MM.1S (cell line): ENCODE measurements at regions not wholly inside any gene's neighbourhood (a gene's known extent, or its start where the extent isn't known, plus 50 kb on each side); places are given as distances from the start of the nearest gene placed in this dataset.

ENCODE experiments used
- DNase-seq: peaks from one replicate; pipeline ENCODE4 v3.0.0-alpha.2; 2015
- H2AFZ ChIP-seq: fragments of 300-600 bp; sonication (generic); 2 replicates; pipeline ENCODE4 v1.6.0; 2016; ENCODE audit warnings: antibody characterized with exemption, low read length
- H3F3A ChIP-seq: fragments of 300-600 bp; sonication (generic); 2 replicates; pipeline ENCODE4 v1.6.1; 2016; ENCODE audit warnings: mild to moderate bottlenecking, antibody characterized with exemption, low read length, moderate library complexity, mixed read lengths; ENCODE audit not compliant: insufficient read depth
- H3K27ac ChIP-seq: fragments of 300-600 bp; sonication (generic); 2 replicates; pipeline ENCODE4 v1.5.1; 2016; ENCODE audit warnings: mild to moderate bottlenecking, low read length
- H3K27me3 ChIP-seq: fragments of 300-600 bp; sonication (generic); replicated peaks from 2 replicates; pipeline ENCODE4 v1.6.0; 2016; ENCODE audit warnings: low read length; ENCODE audit not compliant: insufficient read depth
- H3K36me3 ChIP-seq: fragments of 300-600 bp; sonication (generic); replicated peaks from 2 replicates; pipeline ENCODE4 v1.6.1; 2016; ENCODE audit warnings: mild to moderate bottlenecking, low read length, mixed read lengths; ENCODE audit not compliant: insufficient read depth
- H3K4me1 ChIP-seq: fragments of 300-600 bp; sonication (generic); 2 replicates; pipeline ENCODE4 v1.6.1; 2016; ENCODE audit warnings: low read length, mixed read lengths
- H3K4me2 ChIP-seq: fragments of 300-600 bp; sonication (generic); 2 replicates; pipeline ENCODE4 v1.6.0; 2016; ENCODE audit warnings: low read depth, low read length
- H3K4me3 ChIP-seq: fragments of 300-600 bp; sonication (generic); 2 replicates; pipeline ENCODE4 v1.5.1; 2016; ENCODE audit warnings: low read length, mixed read lengths
- H3K79me2 ChIP-seq: fragments of 300-600 bp; sonication (generic); 2 replicates; pipeline ENCODE4 v1.6.1; 2016; ENCODE audit warnings: mixed run types, low read length, mixed read lengths
- H3K9ac ChIP-seq: fragments of 300-600 bp; sonication (generic); 2 replicates; pipeline ENCODE4 v1.6.1; 2016; ENCODE audit warnings: low read length, mixed read lengths
- H3K9me2 ChIP-seq: fragments of 300-600 bp; sonication (generic); replicated peaks from 2 replicates; pipeline ENCODE4 v1.6.1; 2016; ENCODE audit warnings: mild to moderate bottlenecking, low read length, mixed read lengths; ENCODE audit not compliant: insufficient read depth
- H3K9me3 ChIP-seq: fragments of 300-600 bp; sonication (generic); replicated peaks from 2 replicates; pipeline ENCODE4 v1.6.1; 2016; ENCODE audit warnings: mild to moderate bottlenecking, low read length, mixed read lengths; ENCODE audit not compliant: insufficient read depth
- H4K20me1 ChIP-seq: fragments of 300-600 bp; sonication (generic); 2 replicates; pipeline ENCODE4 v1.6.1; 2016; ENCODE audit warnings: mild to moderate bottlenecking, low read length, moderate library complexity, mixed read lengths; ENCODE audit not compliant: insufficient read depth
- EZH2 ChIP-seq: fragments of 300-600 bp; sonication (generic); optimal IDR thresholded peaks from 2 replicates; pipeline ENCODE3; 2017; ENCODE audit warnings: low read depth, mild to moderate bottlenecking, antibody characterized with exemption, low read length, mixed read lengths
- EZH2phosphoT487 ChIP-seq: fragments of 300-600 bp; sonication (generic); IDR thresholded peaks from 2 replicates; pipeline ENCODE4 v1.6.1; 2018; ENCODE audit warnings: antibody characterized with exemption, low read length
- TF ChIP-seq, protein P1 (sequence below): fragments of 300-600 bp; sonication (generic); IDR thresholded peaks from 2 replicates; pipeline ENCODE4 v1.5.1; 2016; ENCODE audit warnings: antibody characterized with exemption, low read length, mixed read lengths

DNA sequence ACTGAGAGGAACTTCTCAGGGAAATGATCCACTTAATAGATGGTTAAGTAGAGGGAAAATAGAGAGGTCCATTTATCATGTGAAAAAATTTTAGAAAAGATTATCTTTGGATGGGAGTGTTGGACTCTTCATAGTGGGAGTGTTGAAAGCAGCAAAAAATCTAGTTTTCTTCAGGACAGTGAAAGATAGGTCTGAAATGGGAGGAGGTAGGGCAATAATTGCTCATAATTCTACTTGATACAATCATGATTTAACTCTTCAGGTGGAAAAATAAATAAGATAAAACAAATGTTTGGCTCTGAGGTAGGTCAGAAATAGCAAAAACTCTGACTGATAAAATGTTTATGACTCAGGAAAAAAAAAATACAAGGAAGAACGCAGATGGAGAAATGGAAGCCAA lies 144.1 kb upstream of the DPH6 start:
- Histone ChIP-seq H2AFZ (no peak overlapping the region), H3F3A (0 out of 2 replicates have a peak, but pooled peaks cover 3% of the 10 kb centered on the region), H3K4me2 (no peak overlapping the region), H4K20me1 (no peaks in the 10 kb centered on the region), H3K36me3 (no peaks in the 10 kb centered on the region), H3K9ac (no peak overlapping the region), H3K27ac (no peak overlapping the region), H3K9me3 (no peaks in the 10 kb centered on the region), H3K4me3 (no peak overlapping the region), H3K9me2 (no peaks in the 10 kb centered on the region), H3K27me3 (no peaks in the 10 kb centered on the region), H3K4me1 (peaks cover 19% of the 10 kb centered on the region), H3K79me2 (no peaks in the 10 kb centered on the region)
- DNase-seq = no peak
- TF ChIP-seq EZH2phosphoT487 (no peak), EZH2 (no peak)
- TF ChIP-seq, protein P1, sequence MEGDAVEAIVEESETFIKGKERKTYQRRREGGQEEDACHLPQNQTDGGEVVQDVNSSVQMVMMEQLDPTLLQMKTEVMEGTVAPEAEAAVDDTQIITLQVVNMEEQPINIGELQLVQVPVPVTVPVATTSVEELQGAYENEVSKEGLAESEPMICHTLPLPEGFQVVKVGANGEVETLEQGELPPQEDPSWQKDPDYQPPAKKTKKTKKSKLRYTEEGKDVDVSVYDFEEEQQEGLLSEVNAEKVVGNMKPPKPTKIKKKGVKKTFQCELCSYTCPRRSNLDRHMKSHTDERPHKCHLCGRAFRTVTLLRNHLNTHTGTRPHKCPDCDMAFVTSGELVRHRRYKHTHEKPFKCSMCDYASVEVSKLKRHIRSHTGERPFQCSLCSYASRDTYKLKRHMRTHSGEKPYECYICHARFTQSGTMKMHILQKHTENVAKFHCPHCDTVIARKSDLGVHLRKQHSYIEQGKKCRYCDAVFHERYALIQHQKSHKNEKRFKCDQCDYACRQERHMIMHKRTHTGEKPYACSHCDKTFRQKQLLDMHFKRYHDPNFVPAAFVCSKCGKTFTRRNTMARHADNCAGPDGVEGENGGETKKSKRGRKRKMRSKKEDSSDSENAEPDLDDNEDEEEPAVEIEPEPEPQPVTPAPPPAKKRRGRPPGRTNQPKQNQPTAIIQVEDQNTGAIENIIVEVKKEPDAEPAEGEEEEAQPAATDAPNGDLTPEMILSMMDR = no peak

DNA sequence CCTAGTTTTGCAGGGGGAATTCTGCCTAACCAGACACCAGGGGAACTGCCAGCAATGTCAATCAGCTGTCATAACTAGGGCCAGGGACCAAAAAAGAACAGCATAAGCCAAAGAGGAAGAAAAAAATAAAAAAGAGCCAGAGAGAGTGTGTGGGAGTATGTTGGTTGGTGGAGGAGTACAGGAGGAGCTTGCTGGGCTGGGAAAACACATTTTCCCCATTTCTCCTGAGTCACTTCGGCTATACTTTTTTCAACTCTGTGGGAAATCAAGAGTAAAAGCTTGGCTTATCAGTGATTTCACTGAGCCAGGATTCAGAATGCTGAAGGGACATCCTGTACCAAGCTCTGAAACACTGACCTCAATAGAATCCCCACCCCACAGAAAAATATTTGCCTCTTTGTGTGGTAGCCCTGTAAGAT lies 144.7 kb upstream of the DPH6 start:
- no peaks in the 10 kb centered on the region for H4K20me1 ChIP-seq
- H3K4me1 ChIP-seq = peaks cover 14% of the 10 kb centered on the region
- no peaks in the 10 kb centered on the region for H3K36me3 ChIP-seq
- no peak overlapping the region for H3K27ac ChIP-seq
- no peak overlapping the region for H3K4me3 ChIP-seq
- no peaks in the 10 kb centered on the region for H3K79me2 ChIP-seq
- H2AFZ ChIP-seq = no peak overlapping the region
- DNase-seq = no peak
- no peaks in the 10 kb centered on the region for H3K9me2 ChIP-seq
- TF ChIP-seq, protein P1 = no peak
- TF ChIP-seq EZH2phosphoT487 (no peak), EZH2 (no peak)
- H3K4me2 ChIP-seq = no peak overlapping the region
- no peaks in the 10 kb centered on the region for H3K9me3 ChIP-seq
- no peaks in the 10 kb centered on the region for H3K27me3 ChIP-seq
- 0 out of 2 replicates have a peak, but pooled peaks cover 3% of the 10 kb centered on the region for H3F3A ChIP-seq
- H3K9ac ChIP-seq = no peak overlapping the region

DNA sequence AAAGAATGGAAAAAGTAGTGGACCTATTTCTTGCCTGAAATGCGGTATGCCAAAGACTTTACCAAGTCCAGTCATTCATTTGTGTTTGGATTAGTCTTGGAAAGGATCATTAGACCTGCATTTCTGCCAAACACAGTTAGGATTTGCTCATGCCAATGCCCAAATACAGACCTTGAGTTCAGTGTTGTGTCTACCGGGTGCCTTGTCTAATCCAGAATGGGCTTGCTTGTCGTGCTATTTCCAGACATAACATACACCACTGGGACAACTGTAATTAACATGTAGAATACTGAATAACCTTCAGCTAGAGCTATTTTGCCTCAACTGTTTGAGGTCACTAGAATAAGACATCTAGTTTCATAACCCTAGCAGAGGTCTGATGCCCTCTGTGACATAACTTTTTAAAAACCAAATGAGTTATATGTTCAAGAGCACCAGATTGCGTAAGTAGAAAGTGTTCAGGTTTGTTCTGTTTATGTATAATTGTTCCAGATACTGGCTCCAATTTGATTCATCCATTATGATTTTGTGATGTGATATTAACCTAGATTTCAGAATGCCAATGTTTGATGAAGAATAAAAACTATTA lies 145.3 kb upstream of the DPH6 start:
- DNase-seq = no peak
- Histone ChIP-seq H3K4me3 (no peak overlapping the region), H3K27ac (no peak overlapping the region), H3K9me2 (no peaks in the 10 kb centered on the region), H3K36me3 (no peaks in the 10 kb centered on the region), H2AFZ (no peak overlapping the region), H4K20me1 (no peaks in the 10 kb centered on the region), H3F3A (0 out of 2 replicates have a peak, but pooled peaks cover under 1% of the 10 kb centered on the region), H3K4me1 (peaks cover 8% of the 10 kb centered on the region), H3K9ac (no peak overlapping the region), H3K27me3 (no peaks in the 10 kb centered on the region), H3K4me2 (no peak overlapping the region), H3K9me3 (no peaks in the 10 kb centered on the region), H3K79me2 (no peaks in the 10 kb centered on the region)
- no peak for TF ChIP-seq EZH2
- TF ChIP-seq, protein P1 = no peak
- TF ChIP-seq EZH2phosphoT487 = no peak
